ENCODE measurements at regions not wholly inside any gene's neighbourhood (a gene's known extent, or its start where the extent isn't known, plus 50 kb on each side); places are given as distances from the start of the nearest gene placed in this dataset.
"Not testable (repeated sequence)": the region's sequence is repeated elsewhere in the genome, so short reads cannot be mapped to it uniquely, and the experiment has no call there.

DNA sequence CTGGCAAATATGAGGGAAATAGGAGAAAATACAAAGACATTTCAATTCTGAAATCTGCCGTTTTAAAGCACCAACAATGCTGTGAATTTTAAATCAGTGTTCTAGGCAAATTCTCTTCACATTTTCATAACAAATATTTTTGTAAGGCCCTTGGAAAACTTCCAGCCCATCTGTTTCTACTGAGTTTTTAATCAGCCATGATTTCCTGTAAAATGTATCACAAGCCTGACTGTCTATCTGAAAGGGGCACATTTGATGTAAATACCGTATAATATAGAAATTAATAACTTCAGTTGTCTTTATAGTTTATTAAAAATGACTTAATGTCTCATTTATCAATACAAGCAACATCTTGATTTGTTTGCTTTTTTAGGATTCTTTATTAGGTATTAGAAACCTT lies 454.7 kb downstream of the PYDC2 start:
- TF ChIP-seq, protein P1, sequence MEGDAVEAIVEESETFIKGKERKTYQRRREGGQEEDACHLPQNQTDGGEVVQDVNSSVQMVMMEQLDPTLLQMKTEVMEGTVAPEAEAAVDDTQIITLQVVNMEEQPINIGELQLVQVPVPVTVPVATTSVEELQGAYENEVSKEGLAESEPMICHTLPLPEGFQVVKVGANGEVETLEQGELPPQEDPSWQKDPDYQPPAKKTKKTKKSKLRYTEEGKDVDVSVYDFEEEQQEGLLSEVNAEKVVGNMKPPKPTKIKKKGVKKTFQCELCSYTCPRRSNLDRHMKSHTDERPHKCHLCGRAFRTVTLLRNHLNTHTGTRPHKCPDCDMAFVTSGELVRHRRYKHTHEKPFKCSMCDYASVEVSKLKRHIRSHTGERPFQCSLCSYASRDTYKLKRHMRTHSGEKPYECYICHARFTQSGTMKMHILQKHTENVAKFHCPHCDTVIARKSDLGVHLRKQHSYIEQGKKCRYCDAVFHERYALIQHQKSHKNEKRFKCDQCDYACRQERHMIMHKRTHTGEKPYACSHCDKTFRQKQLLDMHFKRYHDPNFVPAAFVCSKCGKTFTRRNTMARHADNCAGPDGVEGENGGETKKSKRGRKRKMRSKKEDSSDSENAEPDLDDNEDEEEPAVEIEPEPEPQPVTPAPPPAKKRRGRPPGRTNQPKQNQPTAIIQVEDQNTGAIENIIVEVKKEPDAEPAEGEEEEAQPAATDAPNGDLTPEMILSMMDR (conservative IDR thresholded peaks at IDR 0.05; ENCODE audit: low read length): no peak
- H3K4me3 ChIP-seq (ENCODE audit: low read length): no peak overlapping the region
- no peak for DNase-seq (ENCODE audit: low read depth)

DNA sequence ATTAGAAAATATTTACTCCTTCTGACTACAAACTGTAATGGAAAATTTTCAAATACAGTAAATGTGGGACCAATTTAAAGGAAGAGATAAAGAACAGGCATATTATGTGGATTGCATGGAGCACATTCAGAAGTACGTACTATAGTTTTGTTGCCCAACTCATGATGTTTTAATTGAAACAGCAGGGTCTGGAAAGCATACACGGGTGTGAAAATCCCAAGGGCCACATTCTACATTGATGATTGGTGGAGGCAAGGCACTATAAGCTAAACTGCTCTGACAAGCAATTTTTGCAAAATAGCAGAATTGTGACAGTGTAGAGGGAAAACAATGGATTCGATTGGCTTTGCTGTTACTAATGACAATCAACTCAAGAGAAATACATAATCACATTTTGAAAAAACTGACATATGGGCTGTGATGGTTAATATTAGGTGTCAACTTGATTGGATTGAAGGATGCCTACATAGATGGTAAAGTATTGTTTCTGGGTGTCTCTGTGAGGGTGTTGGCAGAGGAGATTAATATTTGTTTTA lies 458.6 kb downstream of the PYDC2 start:
- no peak for DNase-seq (ENCODE audit: low read depth)
- H3K4me3 ChIP-seq (ENCODE audit: low read length): no peak overlapping the region
- TF ChIP-seq, protein P1 (conservative IDR thresholded peaks at IDR 0.05; ENCODE audit: low read length): no peak

DNA sequence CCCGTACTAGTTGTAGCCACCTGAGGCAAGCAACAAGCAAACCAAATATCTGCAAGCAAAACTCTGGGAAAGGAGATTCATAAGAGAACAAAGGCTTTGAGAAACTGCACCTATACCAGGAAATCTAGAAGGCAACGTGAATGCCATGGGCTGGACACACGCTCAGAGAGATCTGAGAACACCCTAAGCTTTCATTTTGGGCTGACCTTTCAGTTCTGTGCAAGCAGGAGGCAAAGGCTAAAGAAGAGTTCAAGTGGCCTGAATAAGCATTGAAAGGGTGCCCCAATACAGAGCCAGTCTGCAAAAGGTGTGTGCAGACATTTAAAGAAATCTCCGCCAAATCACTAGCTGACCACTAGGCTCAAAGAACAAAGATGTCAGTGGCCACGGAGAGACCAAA lies 461.6 kb downstream of the PYDC2 start:
- TF ChIP-seq, protein P1 (conservative IDR thresholded peaks at IDR 0.05; ENCODE audit: low read length): no peak
- no peak for DNase-seq (ENCODE audit: low read depth)
- H3K4me3 ChIP-seq (ENCODE audit: low read length): no peak overlapping the region

DNA sequence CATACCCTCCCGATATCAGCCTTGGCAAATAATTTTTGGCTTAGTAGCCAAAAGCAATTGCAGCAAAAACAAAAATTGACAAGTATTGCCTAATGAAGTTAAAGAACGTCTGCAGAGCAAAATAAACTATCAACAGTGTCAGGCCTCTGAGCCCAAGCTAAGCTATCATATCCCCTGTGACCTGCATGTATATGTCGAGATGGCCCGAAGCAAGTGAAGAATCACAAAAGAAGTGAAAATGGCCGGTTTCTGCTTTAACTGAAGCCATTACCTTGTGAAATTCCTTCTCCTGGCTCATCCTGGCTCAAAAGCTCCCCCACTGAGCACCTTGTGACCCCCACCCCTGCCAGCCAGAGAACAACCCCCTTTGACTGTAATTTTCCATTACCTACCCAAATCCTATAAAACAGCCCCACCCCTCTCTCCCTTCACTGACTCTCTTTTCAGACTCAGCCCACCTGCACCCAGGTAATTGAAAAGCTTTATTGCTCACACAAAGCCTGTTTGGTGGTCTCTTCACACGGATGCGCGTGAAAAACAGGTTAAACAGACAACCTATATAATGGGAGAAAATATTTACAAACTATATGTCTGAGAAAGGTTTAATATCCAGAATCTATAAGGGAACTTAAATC lies 466.3 kb downstream of the PYDC2 start:
- H3K4me3 ChIP-seq (ENCODE audit: low read length); DNase-seq (ENCODE audit: low read depth): not testable (repeated sequence)

DNA sequence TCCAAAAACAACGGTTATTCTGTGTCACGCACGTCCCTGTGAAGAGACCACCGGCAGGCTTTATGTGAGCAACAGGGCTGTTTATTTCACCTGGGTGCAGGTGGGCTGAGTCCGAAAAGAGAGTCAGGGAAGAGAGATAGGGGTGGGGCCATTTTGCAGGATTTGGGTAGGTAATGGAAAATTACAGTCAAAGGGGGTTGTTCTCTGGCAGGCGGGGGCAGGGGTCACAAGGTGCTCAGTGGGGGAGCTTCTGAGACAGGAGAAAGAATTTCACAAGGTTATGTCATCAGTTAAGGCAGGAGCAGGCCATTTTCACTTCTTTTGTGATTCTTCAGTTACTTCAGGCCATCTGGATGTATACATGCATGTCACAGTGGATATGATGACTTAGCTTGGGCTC lies 467.0 kb downstream of the PYDC2 start:
- not testable (repeated sequence) for H3K4me3 ChIP-seq (ENCODE audit: low read length); DNase-seq (ENCODE audit: low read depth)

DNA sequence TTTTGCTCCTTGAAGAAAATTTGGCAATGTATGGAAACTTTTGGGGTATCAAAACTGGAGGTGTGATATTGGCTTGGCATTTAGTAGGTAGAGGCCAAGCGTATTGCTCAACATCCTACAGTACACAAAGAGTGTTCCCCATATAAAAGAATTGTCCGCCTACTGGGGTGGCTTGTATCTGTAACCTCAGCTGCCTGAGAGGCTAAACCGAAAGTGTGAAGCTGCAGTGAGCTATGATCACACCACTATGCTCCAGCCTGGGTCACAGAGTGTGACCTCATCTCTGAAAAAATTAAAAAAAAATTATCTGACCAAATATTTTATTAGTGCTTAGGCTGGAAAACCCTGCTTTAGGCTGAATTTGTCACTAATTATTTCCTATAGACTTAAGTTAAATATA lies 483.9 kb downstream of the PYDC2 start:
- no peak overlapping the region for H3K4me3 ChIP-seq (ENCODE audit: low read length)
- TF ChIP-seq, protein P1 (conservative IDR thresholded peaks at IDR 0.05; ENCODE audit: low read length): no peak
- no peak for DNase-seq (ENCODE audit: low read depth)

DNA sequence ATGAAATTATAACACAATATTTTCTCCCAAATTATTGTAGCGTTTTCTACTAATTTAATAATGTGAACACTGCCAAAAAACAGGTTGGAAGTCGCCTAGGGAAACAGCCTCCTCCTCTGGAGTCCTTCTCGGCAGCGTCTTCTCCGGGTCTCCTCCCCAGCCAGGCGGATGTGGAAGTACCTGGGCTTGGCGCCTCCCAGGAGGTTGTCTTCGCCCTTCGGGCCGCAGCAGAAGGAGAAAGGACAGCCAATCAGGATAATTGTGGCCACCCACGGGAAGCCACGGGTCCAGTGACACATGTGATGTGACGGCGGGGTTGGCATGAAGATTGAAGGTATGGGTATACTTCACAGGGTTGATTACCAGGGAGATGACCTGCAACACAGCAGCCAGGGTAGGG lies 491.2 kb downstream of the PYDC2 start:
- no peak for DNase-seq (ENCODE audit: low read depth)
- no peak overlapping the region for H3K4me3 ChIP-seq (ENCODE audit: low read length)
- TF ChIP-seq, protein P1 (conservative IDR thresholded peaks at IDR 0.05; ENCODE audit: low read length): no peak

DNA sequence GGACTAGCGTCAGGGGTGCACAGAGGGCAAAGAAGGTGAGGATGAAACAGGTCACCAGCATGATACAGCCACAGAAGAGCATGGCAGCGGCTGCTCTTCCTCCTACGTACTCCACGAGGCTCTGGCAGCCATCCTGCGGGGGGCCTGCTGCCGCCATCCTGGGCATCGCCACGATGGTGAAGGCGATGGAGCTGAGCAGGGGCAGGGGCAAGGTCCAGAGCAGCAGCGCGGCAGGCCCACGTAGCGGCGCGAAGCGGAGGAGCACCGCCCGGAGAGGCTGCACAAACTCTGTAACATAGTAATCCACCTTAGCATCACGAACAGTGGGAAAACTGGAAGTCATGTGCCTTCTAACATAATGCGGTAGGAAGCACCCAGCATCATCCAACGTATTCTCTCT lies 491.6 kb downstream of the PYDC2 start:
- TF ChIP-seq, protein P1 (conservative IDR thresholded peaks at IDR 0.05; ENCODE audit: low read length): no peak
- no peak for DNase-seq (ENCODE audit: low read depth)
- no peak overlapping the region for H3K4me3 ChIP-seq (ENCODE audit: low read length)

Data from AG10803 (cell line).